ENCODE measurements at regions not wholly inside any gene's neighbourhood (a gene's known extent, or its start where the extent isn't known, plus 50 kb on each side); places are given as distances from the start of the nearest gene placed in this dataset.

DNA sequence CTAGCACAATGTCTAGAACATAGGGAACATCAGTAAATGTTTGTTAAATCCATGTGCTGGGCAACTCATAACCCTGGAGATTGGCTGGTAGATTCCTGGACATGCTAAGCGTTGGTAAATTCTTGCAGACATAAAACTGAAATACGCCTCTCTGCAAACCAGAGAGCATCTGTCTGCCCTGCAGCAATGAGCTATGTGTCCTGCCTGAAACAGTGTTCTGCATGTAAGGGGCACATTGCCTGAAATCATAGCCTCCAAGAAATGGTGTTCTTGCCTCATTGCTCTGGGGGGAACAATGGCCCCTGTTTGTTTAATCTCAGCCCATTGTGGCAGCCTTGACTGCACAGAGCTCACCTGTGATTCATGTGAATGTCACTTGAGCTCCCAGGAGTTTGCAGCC lies 113.5 kb upstream of the CCL2 start:
- TF ChIP-seq, protein P1, sequence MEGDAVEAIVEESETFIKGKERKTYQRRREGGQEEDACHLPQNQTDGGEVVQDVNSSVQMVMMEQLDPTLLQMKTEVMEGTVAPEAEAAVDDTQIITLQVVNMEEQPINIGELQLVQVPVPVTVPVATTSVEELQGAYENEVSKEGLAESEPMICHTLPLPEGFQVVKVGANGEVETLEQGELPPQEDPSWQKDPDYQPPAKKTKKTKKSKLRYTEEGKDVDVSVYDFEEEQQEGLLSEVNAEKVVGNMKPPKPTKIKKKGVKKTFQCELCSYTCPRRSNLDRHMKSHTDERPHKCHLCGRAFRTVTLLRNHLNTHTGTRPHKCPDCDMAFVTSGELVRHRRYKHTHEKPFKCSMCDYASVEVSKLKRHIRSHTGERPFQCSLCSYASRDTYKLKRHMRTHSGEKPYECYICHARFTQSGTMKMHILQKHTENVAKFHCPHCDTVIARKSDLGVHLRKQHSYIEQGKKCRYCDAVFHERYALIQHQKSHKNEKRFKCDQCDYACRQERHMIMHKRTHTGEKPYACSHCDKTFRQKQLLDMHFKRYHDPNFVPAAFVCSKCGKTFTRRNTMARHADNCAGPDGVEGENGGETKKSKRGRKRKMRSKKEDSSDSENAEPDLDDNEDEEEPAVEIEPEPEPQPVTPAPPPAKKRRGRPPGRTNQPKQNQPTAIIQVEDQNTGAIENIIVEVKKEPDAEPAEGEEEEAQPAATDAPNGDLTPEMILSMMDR (IDR thresholded peaks at IDR 0.05), result no peak
- no peaks in the 10 kb centered on the region for H3K4me1 Mint-ChIP-seq
- 94% methylated on average over 2 of the region's 2 CpGs for WGBS (ENCODE audit: insufficient coverage)
- Histone ChIP-seq H3K4me1 (ENCODE audit: control insufficient read depth in 1 of 2, insufficient read depth in 2 of 2, low read length in 2 of 2) (no peaks in the 10 kb centered on the region), H2AFZ (ENCODE audit: insufficient read depth, low read depth, low read length, poor library complexity, severe bottlenecking) (no peak overlapping the region), H3K4me3 (replicated peaks in 1 of 3; ENCODE audit: low read depth in 2 of 3, low read length in 3 of 3) (no peak overlapping the region), H3K79me2 (ENCODE audit: insufficient read depth, low read length) (no peaks in the 10 kb centered on the region), H3K4me2 (replicated peaks; ENCODE audit: extremely low read depth, low read length, poor library complexity, severe bottlenecking) (no peak overlapping the region), H3K36me3 (replicated peaks in 1 of 2; ENCODE audit: control insufficient read depth in 1 of 2, insufficient read depth in 2 of 2, low read length in 2 of 2) (no peaks in the 10 kb centered on the region), H3K27ac (ENCODE audit: low read depth in 1 of 2, low read length in 2 of 2) (no peak overlapping the region), H3K27me3 (ENCODE audit: control insufficient read depth in 2 of 2, insufficient read depth in 2 of 2, low read length in 2 of 2) (peaks cover 4 to 6% of the 10 kb centered on the region in 2 donors), H3K9ac (ENCODE audit: insufficient read depth, low read length, poor library complexity, severe bottlenecking) (no peak overlapping the region), H3K9me3 (replicated peaks in 1 of 2; ENCODE audit: control insufficient read depth in 1 of 2, insufficient read depth in 1 of 2, low read length in 2 of 2) (no peaks in the 10 kb centered on the region), H4K20me1 (ENCODE audit: insufficient read depth, low read length) (no peaks in the 10 kb centered on the region)
- intact Hi-C loops (cut with micrococcal nuclease), result no loop called here
- H3K4me3 Mint-ChIP-seq, result no peak overlapping the region
- no peaks in the 10 kb centered on the region for H3K36me3 Mint-ChIP-seq
- H3K27me3 Mint-ChIP-seq (ENCODE audit: low read depth in 3 of 3), result peaks cover 9 to 13% (median 12%) of the 10 kb centered on the region in 3 donors
- H3K27ac Mint-ChIP-seq, result no peak overlapping the region
- no peak for DNase-seq
- H3K9me3 Mint-ChIP-seq, result peaks cover 0 to 4% (median 0%) of the 10 kb centered on the region in 7 donors

DNA sequence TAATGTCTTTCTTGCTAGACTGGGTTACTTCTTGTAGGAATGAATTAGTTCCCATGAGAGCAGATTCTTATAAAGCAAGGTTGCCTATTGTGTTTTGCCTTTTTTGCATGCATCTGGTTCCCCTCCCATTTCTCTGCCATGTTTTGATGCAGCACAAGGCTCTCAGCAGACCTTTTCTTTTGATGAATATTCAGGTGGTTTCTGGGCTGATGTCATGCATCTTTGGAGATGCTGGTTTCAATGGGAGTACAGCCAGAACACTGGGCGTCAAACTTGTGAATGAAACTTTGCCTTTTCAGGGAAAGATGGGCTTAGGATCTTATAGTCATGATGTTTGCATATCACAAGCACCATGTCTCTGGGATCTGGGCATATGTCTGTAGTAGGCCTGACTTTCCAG lies 111.7 kb upstream of the CCL2 start:
- Histone ChIP-seq H4K20me1 (ENCODE audit: insufficient read depth, low read length) (no peaks in the 10 kb centered on the region), H3K4me2 (replicated peaks; ENCODE audit: extremely low read depth, low read length, poor library complexity, severe bottlenecking) (no peak overlapping the region), H3K27me3 (ENCODE audit: control insufficient read depth in 2 of 2, insufficient read depth in 2 of 2, low read length in 2 of 2) (peaks cover 2 to 6% of the 10 kb centered on the region in 2 donors), H3K9me3 (replicated peaks in 1 of 2; ENCODE audit: control insufficient read depth in 1 of 2, insufficient read depth in 1 of 2, low read length in 2 of 2) (no peaks in the 10 kb centered on the region), H3K27ac (ENCODE audit: low read depth in 1 of 2, low read length in 2 of 2) (no peak overlapping the region), H3K4me3 (replicated peaks in 1 of 3; ENCODE audit: low read depth in 2 of 3, low read length in 3 of 3) (no peak overlapping the region), H3K79me2 (ENCODE audit: insufficient read depth, low read length) (no peaks in the 10 kb centered on the region), H2AFZ (ENCODE audit: insufficient read depth, low read depth, low read length, poor library complexity, severe bottlenecking) (no peak overlapping the region), H3K9ac (ENCODE audit: insufficient read depth, low read length, poor library complexity, severe bottlenecking) (no peak overlapping the region), H3K4me1 (ENCODE audit: control insufficient read depth in 1 of 2, insufficient read depth in 2 of 2, low read length in 2 of 2) (no peaks in the 10 kb centered on the region), H3K36me3 (replicated peaks in 1 of 2; ENCODE audit: control insufficient read depth in 1 of 2, insufficient read depth in 2 of 2, low read length in 2 of 2) (no peaks in the 10 kb centered on the region)
- TF ChIP-seq, protein P1 (IDR thresholded peaks at IDR 0.05), result no peak
- whole genome bisulfite sequencing (ENCODE audit: insufficient coverage), result 100% methylated on average over 1 of the region's 1 CpG
- Mint-ChIP-seq H3K9me3 (no peaks in the 10 kb centered on the region), H3K36me3 (no peaks in the 10 kb centered on the region), H3K27ac (no peak overlapping the region), H3K4me1 (no peaks in the 10 kb centered on the region), H3K4me3 (no peak overlapping the region), H3K27me3 (ENCODE audit: low read depth in 3 of 3) (peaks cover 9 to 12% (median 10%) of the 10 kb centered on the region in 3 donors)
- no peak for DNase-seq
- intact Hi-C loops (cut with micrococcal nuclease), result no loop called here

Measured in CD14-positive monocyte (primary cell).